HT-29 (cell line): ENCODE measurements at regions not wholly inside any gene's neighbourhood (a gene's known extent, or its start where the extent isn't known, plus 50 kb on each side); places are given as distances from the start of the nearest gene placed in this dataset.

Experiments
- DNase-seq: peaks from one replicate; pipeline ENCODE4 v3.0.0-alpha.2; 2015; ENCODE audit warnings: low spot score

DNA sequence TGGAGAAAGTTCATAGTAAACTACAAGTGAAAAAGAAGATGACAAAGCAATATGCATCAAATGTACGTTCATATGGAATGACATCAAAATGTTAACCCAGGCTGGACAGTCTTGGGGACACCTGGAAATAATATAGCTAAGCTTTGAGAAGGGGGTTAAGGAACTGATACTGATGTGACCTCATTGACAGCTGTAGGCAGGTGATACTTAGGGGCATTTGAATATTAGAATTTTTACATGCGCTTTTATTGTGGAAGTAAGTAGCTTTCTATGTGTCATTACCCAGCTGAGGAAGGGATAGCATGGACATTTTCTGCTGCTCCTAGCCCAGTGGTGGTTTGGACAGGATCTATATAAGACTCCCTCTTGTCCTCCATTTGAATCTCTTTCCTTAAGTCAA lies 299.7 kb downstream of the CWC27 start:
- no peak for DNase-seq

- DNase-seq = no peak
These were observed 301.3 kb downstream of the CWC27 start for GRCh38 chr5:65070026-65070425.

GRCh38 chr5:65072850-65073249 lies 304.1 kb downstream of the CWC27 start:
- DNase-seq = no peak

DNA sequence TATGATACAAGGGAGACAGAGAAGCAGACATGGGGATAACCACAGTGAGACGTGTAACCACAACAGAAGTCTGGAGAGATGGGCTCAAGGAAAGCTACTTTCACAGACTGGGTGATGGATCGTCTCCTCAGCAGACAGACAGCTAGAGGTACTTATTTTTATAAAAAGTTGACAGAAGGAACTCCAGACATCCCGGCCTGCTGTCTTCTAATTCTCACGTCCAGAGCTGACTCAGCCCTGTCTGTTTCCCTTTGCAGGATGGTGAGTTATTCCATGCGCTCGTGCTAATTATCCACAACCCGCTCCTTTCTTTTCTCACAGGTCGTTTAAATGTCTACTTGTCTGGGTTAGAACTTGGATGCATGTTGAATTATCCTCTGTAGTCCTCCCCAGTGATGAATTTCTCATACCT lies 304.5 kb downstream of the CWC27 start:
- no peak for DNase-seq

- DNase-seq = no peak
These were observed 307.0 kb downstream of the CWC27 start for GRCh38 chr5:65075623-65076250.

DNA sequence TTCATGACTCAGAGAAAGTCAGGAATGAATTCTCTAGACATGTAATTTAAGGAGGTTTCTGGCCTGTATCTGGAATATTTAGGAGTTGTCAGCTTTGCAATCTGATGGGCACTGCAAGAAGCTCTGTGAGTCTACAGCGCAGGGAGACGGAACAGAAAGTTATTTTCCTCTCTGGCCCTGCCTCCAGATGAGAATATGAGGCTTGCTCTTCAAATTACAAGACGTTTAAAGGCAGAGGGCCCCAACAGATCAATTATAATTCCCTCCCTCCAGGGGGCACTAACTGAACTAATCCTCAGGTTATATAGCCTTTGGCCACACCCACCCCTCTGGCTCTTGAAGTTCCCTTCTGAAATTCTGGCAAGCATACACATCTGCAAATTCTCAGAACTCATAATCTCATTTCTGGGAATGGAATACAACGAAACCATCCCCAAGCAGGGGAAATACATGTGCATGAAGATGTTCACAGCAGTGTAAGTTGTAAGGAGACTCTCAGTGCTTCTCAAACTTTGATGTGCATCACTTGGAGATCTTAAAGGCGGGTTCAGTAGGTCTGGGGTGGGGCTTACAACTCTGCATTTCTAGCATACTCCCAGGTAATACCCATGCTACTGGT lies 307.6 kb downstream of the CWC27 start:
- DNase-seq = peak; percentile 69

- no peak for DNase-seq
These were observed 308.9 kb downstream of the CWC27 start for GRCh38 chr5:65077653-65078052.

DNA sequence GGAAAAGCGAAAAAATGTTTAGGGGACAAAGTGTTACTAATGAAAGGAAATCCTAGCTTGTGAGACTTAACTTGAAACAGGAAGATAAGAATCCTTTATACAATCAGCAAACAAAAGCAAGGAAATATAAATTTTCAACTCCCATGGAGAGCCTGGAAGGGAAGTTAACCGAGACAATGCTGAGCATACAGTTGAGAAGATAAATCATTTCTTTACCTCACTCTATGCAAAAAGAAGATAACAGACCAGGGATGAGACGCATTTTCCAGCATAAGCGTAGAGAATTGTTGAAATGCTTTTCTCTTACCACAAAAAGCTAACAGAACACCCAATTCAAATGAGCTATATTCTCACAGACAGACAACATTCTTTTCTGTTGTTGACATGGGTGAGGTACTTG lies 309.6 kb downstream of the CWC27 start:
- no peak for DNase-seq

DNA sequence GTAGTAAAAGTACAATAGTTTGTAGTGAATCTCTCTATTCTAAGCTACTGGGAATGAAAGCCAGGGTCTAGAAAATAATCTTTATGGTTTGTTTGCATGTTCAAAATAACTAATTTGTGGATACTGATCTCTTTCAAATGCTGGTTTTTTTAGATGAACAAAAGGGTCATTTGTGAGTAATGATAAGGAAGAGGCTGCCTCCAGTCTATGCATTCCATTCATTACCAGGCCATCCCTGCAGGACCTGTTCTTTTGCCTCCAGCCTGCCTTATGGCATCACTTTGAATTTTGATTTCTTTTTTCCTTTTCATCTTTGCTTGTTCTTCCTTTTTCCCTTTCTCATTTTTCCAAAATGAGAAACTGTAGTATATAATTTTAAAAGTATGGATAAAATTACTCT lies 312.3 kb downstream of the CWC27 start:
- no peak for DNase-seq

DNA sequence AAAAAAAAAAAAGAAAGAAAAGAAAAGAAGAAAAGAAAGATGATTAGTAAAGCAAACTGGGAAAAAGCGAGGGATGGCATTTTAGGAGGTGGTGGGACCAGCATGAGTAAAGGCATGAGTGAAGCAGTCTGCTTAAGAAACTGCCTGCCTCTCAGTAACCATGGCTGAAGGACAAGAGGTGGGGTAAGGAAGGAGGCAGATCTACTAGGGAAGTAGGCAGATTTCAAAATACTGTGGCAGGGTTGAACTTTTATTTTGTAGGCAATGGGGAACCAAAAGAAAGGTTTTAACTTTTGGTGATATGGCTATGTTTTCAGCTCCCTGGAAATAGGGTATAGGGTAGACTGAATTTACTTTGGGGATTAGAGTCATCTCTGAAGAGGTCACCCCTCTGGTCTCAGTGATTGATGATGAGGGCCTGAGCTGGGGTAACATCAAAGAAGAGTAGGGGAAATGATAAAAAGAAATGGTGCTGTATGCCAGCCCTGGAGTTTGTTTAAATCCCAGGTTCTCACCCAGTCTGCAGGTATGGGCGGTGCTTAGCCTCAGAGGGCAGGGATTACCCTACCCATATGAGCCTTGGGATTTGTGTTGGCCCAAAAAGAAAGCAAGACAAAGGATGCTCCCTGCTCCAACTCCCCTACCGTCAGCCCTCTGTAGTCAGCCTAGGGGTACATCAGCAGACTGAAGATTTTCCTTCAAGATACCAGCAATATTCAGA lies 316.2 kb downstream of the CWC27 start:
- no peak for DNase-seq

- DNase-seq = no peak
These were observed 316.8 kb downstream of the CWC27 start for GRCh38 chr5:65085516-65085850.

DNA sequence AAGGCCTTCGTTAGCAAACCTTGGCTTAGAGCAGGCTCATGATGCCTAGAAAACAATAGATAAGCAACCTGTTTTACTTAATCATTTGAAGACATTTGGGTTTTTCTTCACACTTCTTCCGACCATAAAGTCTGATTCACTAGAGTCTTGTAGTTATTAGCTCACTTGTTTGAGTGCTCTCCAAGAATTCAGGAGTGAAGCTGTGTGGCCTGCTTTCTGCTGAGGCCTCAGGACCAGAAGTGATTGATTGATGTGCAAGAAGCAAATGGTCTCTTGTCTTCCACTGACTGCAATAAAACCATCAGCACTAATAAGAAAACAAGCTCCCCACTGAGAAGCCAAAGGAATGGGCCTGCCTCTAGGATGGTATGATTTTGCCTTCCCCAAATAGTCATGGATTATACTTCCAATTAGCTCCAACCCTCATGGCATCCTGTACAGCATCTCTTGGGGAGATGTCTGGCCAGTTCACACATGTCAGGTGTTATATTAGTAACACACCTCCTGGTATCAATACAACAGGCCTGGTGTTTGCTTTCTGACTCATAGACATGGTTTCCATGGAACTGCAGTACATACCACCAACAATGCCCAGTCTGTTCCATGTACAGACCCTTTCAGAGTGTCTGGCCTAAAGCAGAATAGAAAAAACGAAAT lies 317.6 kb downstream of the CWC27 start:
- peak; percentile 51 for DNase-seq

GRCh38 chr5:65087154-65087553 lies 318.4 kb downstream of the CWC27 start:
- no peak for DNase-seq

- no peak for DNase-seq
These were observed 325.5 kb downstream of the CWC27 start for GRCh38 chr5:65094279-65094678.

GRCh38 chr5:65098393-65098792 lies 329.7 kb downstream of the CWC27 start:
- DNase-seq = no peak
